Uterus (tissue), 3 donors: ENCODE measurements at regions not wholly inside any gene's neighbourhood (a gene's known extent, or its start where the extent isn't known, plus 50 kb on each side); places are given as distances from the start of the nearest gene placed in this dataset.

Experiments
- DNase-seq, 2 donors: peaks; one replicate each; pipeline ENCODE4 v3.0.0-alpha.2; 2019 to 2020
- H3K27ac ChIP-seq, 2 donors: fragments of 200-600 bp; sonication (generic); 1 replicate in 1 of 2; 2 replicates in 1 of 2; pipeline ENCODE4 v1.5.1; 2016 to 2018
- H3K27me3 ChIP-seq, 2 donors: fragments of 200-600 bp; sonication (generic); one replicate each; pipeline ENCODE4 v1.5.1; 2018 to 2019; ENCODE audit warnings: control low read depth in 1 of 2
- H3K36me3 ChIP-seq, 2 donors: fragments of 200-600 bp; sonication (generic); one replicate each; pipeline ENCODE4 v1.5.1; 2019; ENCODE audit warnings: control low read depth in 1 of 2
- H3K4me1 ChIP-seq, 2 donors: fragments of 200-600 bp; sonication (generic); one replicate each; pipeline ENCODE4 v1.5.1; 2018 to 2019; ENCODE audit warnings: control low read depth in 1 of 2
- H3K4me3 ChIP-seq, 2 donors: fragments of 200-600 bp; sonication (generic); 1 replicate in 1 of 2; 2 replicates in 1 of 2; pipeline ENCODE4 v1.5.1; 2018 to 2019; ENCODE audit warnings: mild to moderate bottlenecking in 1 of 2
- H3K9me3 ChIP-seq, 2 donors: fragments of 200-600 bp; sonication (generic); one replicate each; pipeline ENCODE4 v1.5.1; 2019; ENCODE audit warnings: control low read depth in 1 of 2
- POLR2A ChIP-seq, 2 donors: fragments of 450-650 bp; IDR thresholded peaks; one replicate each; pipeline ENCODE4 v1.6.1; 2016; ENCODE audit warnings: antibody characterized with exemption in 2 of 2, mild to moderate bottlenecking in 1 of 2, moderate library complexity in 1 of 2
- intact Hi-C: fragments of 100-400 bp; cut with DNase I; formaldehyde crosslinking; loops from one replicate; pipeline ENCODE4 v1.15.1; 2023; ENCODE audit warnings: low total_unique reads
- TF ChIP-seq, protein P1 (sequence below), 4 experiments: fragments of 200-600 bp in 2 of 4; fragments of 450-650 bp in 2 of 4; sonication (generic) in 2 of 4; IDR thresholded peaks; one replicate each; pipeline ENCODE4 v1.5.1; 2016 to 2019; ENCODE audit warnings: antibody characterized with exemption in 4 of 4, mild to moderate bottlenecking in 2 of 4, moderate library complexity in 1 of 4
- donor health status: DM: yes; HTN: yes; CAD: no.

DNA sequence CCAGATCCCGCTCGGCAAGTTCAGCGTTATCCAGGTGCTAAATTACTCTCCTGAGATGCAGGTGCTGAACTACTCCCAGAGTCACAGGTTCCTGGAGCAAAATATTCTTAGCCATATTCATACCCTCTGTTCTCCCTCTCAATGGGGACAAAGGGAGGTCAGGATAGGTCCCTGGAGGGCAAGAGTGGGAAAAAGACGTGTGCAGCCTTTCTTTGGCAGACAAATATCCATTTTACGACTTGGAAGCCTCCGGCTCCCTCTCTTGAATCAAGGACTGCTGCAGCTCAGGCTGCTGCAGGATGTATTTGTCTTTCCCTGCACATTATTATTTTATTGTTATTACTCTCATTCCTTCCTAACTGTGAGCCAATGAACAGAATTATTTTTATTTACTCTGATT lies 590.2 kb downstream of the NR2F1-AS1 start:
- DNase-seq, result no peak
- H3K4me1 ChIP-seq, result no peaks in the 10 kb centered on the region
- H3K27me3 ChIP-seq, result no peaks in the 10 kb centered on the region
- H3K9me3 ChIP-seq, result no peaks in the 10 kb centered on the region
- no peak for TF ChIP-seq POLR2A (IDR thresholded peaks at IDR 0.05)
- TF ChIP-seq, protein P1, sequence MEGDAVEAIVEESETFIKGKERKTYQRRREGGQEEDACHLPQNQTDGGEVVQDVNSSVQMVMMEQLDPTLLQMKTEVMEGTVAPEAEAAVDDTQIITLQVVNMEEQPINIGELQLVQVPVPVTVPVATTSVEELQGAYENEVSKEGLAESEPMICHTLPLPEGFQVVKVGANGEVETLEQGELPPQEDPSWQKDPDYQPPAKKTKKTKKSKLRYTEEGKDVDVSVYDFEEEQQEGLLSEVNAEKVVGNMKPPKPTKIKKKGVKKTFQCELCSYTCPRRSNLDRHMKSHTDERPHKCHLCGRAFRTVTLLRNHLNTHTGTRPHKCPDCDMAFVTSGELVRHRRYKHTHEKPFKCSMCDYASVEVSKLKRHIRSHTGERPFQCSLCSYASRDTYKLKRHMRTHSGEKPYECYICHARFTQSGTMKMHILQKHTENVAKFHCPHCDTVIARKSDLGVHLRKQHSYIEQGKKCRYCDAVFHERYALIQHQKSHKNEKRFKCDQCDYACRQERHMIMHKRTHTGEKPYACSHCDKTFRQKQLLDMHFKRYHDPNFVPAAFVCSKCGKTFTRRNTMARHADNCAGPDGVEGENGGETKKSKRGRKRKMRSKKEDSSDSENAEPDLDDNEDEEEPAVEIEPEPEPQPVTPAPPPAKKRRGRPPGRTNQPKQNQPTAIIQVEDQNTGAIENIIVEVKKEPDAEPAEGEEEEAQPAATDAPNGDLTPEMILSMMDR (IDR thresholded peaks at IDR 0.05), result no peak
- intact Hi-C loops, result no loop called here
- H3K36me3 ChIP-seq, result no peaks in the 10 kb centered on the region
- H3K4me3 ChIP-seq, result no peak overlapping the region
- no peak overlapping the region for H3K27ac ChIP-seq

DNA sequence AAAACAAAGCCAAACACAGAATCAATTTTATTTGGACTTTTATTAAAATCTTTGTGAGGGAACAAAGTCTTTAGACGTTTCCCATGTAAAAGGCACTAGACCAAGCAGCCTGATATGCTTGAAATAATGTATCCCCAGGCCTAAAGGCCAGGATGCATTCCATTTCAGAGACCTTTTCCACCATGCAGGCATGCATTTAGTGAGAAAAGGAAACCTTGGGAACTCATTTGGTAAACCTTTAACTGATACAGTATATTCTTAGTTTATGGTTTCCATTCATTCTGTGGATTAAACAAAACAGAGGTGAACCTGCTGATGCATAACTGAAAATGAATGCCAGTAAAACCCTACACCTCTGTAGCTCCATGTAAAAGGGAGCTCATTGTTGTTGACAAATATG lies 600.0 kb downstream of the NR2F1-AS1 start:
- DNase-seq, result no peak
- H3K4me3 ChIP-seq, result no peak overlapping the region
- no peaks in the 10 kb centered on the region for H3K27me3 ChIP-seq
- no peaks in the 10 kb centered on the region for H3K36me3 ChIP-seq
- intact Hi-C loops, result no loop called here
- TF ChIP-seq, protein P1 (IDR thresholded peaks at IDR 0.05), result no peak
- TF ChIP-seq POLR2A (IDR thresholded peaks at IDR 0.05), result no peak
- no peaks in the 10 kb centered on the region for H3K4me1 ChIP-seq
- H3K9me3 ChIP-seq, result no peaks in the 10 kb centered on the region
- H3K27ac ChIP-seq, result no peak overlapping the region

DNA sequence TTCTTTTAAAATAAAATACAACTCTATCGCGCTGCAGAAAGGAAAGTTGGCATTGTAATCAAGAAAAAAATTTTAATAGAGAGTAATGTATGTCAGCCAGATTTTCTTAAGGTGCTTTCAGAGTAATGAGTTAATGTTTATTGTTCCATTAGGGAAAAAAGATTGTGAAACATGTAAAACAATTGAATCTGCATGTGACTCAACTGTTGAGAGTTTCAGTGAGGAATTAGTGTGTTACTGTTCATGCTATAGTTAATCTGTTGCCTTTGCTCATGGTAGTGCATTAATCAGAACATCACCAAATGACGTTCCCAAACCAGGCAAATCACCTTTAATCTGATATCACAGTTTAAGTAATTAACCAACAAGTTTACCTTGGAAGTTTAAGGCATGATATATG lies 600.5 kb downstream of the NR2F1-AS1 start:
- H3K9me3 ChIP-seq, result no peaks in the 10 kb centered on the region
- intact Hi-C loops, result no loop called here
- no peak for DNase-seq
- no peaks in the 10 kb centered on the region for H3K4me1 ChIP-seq
- no peaks in the 10 kb centered on the region for H3K27me3 ChIP-seq
- no peak for TF ChIP-seq POLR2A (IDR thresholded peaks at IDR 0.05)
- TF ChIP-seq, protein P1 (IDR thresholded peaks at IDR 0.05), result no peak
- no peak overlapping the region for H3K4me3 ChIP-seq
- no peak overlapping the region for H3K27ac ChIP-seq
- no peaks in the 10 kb centered on the region for H3K36me3 ChIP-seq

DNA sequence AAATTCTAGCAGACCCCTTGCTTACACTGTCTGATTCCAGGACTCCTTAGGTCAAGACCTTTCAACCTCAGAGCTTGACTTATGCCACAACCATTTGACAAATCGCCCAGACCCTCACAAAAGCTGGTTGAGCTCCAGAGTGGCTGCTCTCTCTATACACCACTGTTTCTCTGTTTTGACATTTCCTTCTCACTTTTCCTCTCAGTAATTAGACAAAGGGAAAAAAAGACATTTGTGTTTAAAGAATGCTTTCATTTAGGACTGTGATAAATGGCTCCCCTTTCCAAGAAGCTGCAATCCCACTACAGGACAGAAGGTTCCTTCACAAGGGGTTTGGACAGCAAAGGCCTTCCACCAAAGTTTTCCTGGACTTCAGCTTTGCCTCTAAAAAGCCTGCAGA lies 601.3 kb downstream of the NR2F1-AS1 start:
- intact Hi-C loops, result no loop called here
- DNase-seq, result no peak
- Histone ChIP-seq H3K4me3 (no peak overlapping the region), H3K27ac (no peak overlapping the region), H3K27me3 (no peaks in the 10 kb centered on the region), H3K9me3 (no peaks in the 10 kb centered on the region), H3K4me1 (no peaks in the 10 kb centered on the region), H3K36me3 (no peaks in the 10 kb centered on the region)
- no peak for TF ChIP-seq POLR2A (IDR thresholded peaks at IDR 0.05)
- TF ChIP-seq, protein P1 (IDR thresholded peaks at IDR 0.05), result no peak

DNA sequence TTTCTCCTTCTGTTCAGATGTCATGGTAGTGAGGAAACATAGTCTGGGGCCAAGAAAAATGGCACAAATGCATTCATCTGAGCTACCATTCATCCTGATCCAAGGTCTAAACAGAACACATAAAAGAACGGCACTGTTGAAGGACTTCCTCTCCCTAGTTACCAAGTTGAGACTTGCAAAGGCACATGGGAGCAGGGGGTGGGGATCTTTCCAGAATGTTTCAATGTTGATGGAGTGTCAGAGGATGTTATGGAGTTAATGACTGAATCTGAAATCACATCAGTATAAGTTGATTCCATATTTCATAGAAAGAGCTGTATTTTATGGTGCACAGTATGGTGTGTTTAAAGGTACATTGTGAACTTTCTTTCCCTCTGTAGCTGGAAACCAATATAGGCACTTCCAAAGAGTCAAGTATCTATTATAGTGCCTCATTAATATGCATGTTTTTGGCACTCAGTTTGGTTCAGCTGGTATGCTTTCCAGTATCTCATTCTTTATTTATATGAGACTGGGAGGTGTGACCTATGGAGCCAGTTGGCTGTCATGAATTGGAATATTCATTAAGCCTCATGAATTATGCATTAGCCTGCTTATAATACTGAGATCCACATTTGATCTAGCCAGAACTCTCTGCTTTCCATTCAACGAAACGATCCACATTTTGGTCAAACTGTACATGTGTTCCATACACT lies 603.0 kb downstream of the NR2F1-AS1 start:
- no peaks in the 10 kb centered on the region for H3K4me1 ChIP-seq
- no peak overlapping the region for H3K27ac ChIP-seq
- no peak overlapping the region for H3K4me3 ChIP-seq
- no peaks in the 10 kb centered on the region for H3K36me3 ChIP-seq
- intact Hi-C loops, result no loop called here
- no peaks in the 10 kb centered on the region for H3K9me3 ChIP-seq
- H3K27me3 ChIP-seq, result no peaks in the 10 kb centered on the region
- TF ChIP-seq, protein P1 (IDR thresholded peaks at IDR 0.05), result no peak
- TF ChIP-seq POLR2A (IDR thresholded peaks at IDR 0.05), result no peak
- no peak for DNase-seq
